ENCODE measurements at regions not wholly inside any gene's neighbourhood (a gene's known extent, or its start where the extent isn't known, plus 50 kb on each side); places are given as distances from the start of the nearest gene placed in this dataset.

- TF ChIP-seq FOXA1 (IDR thresholded peaks at IDR 0.05), result no peak
- TF ChIP-seq SP1 (IDR thresholded peaks at IDR 0.05), result no peak
- no peak for TF ChIP-seq SUZ12 (IDR thresholded peaks at IDR 0.05)
- no peak for TF ChIP-seq PKNOX1 (IDR thresholded peaks at IDR 0.05)
- TF ChIP-seq FOXM1 (IDR thresholded peaks at IDR 0.05; ENCODE audit: borderline replicate concordance), result no peak
- TF ChIP-seq TARDBP (IDR thresholded peaks at IDR 0.05), result no peak
- TF ChIP-seq L3MBTL2 (conservative IDR thresholded peaks at IDR 0.05), result no peak
- no peak for TF ChIP-seq ARNT (IDR thresholded peaks at IDR 0.05)
- no peak for TF ChIP-seq BHLHE40 (IDR thresholded peaks at IDR 0.05; ENCODE audit: borderline replicate concordance)
- no peak for TF ChIP-seq LEF1 (IDR thresholded peaks at IDR 0.05; ENCODE audit: borderline replicate concordance)
Measured at GRCh38 chr5:135221187-135221473, 177.9 kb downstream of the MACROH2A1 start.

All from HEK293T (cell line).